ENCODE measurements at regions not wholly inside any gene's neighbourhood (a gene's known extent, or its start where the extent isn't known, plus 50 kb on each side); places are given as distances from the start of the nearest gene placed in this dataset.

DNA sequence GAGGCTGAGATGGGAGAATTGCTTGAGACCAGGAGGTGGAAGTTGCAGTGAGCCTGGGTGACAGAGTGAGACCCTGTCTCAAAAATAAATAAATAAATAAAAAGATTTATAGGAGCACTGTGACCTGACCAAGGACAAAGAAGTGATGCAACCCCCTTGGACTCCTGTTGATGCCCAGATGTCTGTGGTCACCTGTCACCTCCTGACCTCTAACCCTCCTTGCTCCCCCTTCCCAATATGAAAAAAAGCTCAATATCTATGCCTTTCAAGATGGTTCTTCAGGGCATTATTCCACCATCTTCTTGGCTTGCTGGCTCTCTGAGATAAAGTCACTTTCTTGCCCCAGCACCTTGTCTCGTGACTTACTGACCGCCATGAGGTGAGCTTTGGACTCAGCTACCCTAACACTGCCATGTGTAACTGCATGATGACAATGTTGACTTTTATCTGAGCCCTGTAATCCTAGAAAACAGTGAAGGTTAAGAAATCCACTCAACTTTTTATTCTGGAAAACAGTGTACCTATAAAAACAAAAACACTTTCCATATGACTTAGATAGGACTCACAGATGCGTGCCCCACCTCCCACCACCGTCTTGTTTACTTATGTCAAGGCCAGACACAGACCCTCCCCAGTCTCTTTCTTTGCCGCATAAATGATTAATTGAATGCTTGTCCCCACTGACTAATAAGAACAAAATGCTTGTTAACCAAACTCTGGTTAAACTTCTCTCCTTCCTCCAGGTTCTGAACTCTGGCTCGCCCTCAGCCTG is 360.5 kb downstream of the BUD13 start:
- TF ChIP-seq, protein P1, sequence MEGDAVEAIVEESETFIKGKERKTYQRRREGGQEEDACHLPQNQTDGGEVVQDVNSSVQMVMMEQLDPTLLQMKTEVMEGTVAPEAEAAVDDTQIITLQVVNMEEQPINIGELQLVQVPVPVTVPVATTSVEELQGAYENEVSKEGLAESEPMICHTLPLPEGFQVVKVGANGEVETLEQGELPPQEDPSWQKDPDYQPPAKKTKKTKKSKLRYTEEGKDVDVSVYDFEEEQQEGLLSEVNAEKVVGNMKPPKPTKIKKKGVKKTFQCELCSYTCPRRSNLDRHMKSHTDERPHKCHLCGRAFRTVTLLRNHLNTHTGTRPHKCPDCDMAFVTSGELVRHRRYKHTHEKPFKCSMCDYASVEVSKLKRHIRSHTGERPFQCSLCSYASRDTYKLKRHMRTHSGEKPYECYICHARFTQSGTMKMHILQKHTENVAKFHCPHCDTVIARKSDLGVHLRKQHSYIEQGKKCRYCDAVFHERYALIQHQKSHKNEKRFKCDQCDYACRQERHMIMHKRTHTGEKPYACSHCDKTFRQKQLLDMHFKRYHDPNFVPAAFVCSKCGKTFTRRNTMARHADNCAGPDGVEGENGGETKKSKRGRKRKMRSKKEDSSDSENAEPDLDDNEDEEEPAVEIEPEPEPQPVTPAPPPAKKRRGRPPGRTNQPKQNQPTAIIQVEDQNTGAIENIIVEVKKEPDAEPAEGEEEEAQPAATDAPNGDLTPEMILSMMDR (IDR thresholded peaks at IDR 0.05; ENCODE audit: low read depth, low read length), result no peak
- TF ChIP-seq EZH2phosphoT487 (IDR thresholded peaks at IDR 0.05; ENCODE audit: low read depth), result no peak

Data from OCI-LY3 (cell line).